ENCODE measurements at regions not wholly inside any gene's neighbourhood (a gene's known extent, or its start where the extent isn't known, plus 50 kb on each side); places are given as distances from the start of the nearest gene placed in this dataset.
"Not testable (repeated sequence)": the region's sequence is repeated elsewhere in the genome, so short reads cannot be mapped to it uniquely, and the experiment has no call there.

DNA sequence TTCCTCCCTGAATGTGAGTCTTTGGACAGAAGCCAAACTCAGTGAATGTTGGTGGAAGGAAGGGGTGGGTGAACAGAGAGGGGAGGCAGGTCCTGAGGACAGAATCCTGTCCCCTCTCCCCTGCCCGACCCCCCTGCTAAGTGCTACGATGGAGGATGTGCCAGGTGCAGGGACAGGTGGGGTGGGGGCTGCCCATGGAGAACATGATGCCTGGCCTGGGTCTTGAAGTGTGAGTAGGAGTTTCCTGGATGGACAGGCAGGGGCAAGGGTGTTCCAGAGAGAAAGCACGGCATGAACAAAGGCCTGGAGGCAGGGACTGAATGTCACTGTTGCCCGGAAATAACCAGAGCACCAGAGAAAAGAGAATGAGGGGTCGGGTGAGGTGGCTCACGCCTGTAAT lies 445.1 kb downstream of the PTPRU start:
- DNase-seq = not testable (repeated sequence)

GRCh38 chr1:29679828-29680558 lies 443.7 kb downstream of the PTPRU start:
- DNase-seq = no peak

- DNase-seq = no peak
Measured at GRCh38 chr1:29679316-29679715, 443.0 kb downstream of the PTPRU start.

DNA sequence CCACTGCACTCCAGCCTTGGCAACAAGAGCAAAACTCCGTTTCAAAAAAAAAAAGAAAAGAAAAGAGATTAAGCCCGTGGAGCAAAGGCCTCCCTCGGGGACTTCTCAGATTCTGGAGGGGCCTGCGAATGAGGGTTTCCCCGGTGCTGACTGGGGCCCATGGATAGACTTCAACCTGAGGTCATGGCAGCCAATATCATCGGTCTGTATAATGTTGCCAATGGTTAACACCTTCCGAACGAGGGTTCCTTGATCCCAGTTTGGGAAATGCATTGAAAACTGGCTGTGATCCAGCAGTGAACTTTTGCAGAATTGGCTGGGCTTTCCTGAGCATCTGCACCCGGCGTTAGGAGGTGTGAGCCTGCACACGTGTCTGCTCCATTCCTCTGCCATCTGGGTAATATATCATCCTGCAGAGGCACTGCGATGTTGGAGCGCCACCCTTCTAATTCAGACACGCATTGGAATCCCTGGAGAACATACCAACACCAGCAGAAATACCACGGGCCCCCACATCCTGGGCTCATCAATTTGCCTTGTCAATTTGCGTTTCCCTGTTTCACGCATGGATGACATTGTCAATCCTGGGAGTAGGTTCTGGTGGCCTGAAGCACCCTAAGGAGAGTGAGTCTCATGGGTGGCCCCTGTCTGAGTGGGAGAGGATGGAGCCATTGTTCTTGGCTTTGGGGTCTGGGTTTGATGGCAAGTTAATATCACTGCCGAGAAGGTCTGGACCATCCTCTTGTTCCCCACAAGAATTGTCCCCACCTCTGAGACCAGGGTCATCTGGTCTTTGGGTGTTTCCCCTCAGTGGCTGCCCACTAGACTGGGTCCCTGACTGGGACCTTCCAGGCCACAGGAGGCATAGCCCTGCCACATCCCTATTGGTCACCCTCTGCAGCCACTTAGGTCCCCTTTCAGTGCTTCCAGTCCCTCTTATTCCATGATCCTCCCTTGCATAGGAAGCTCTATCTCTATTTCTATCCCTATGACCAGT lies 441.0 kb downstream of the PTPRU start:
- DNase-seq = no peak

GRCh38 chr1:29676496-29676895 lies 440.2 kb downstream of the PTPRU start:
- DNase-seq = no peak

- DNase-seq = no peak
Measured at GRCh38 chr1:29675481-29676263, 439.4 kb downstream of the PTPRU start.

GRCh38 chr1:29674627-29675326 lies 438.5 kb downstream of the PTPRU start:
- DNase-seq = no peak

DNA sequence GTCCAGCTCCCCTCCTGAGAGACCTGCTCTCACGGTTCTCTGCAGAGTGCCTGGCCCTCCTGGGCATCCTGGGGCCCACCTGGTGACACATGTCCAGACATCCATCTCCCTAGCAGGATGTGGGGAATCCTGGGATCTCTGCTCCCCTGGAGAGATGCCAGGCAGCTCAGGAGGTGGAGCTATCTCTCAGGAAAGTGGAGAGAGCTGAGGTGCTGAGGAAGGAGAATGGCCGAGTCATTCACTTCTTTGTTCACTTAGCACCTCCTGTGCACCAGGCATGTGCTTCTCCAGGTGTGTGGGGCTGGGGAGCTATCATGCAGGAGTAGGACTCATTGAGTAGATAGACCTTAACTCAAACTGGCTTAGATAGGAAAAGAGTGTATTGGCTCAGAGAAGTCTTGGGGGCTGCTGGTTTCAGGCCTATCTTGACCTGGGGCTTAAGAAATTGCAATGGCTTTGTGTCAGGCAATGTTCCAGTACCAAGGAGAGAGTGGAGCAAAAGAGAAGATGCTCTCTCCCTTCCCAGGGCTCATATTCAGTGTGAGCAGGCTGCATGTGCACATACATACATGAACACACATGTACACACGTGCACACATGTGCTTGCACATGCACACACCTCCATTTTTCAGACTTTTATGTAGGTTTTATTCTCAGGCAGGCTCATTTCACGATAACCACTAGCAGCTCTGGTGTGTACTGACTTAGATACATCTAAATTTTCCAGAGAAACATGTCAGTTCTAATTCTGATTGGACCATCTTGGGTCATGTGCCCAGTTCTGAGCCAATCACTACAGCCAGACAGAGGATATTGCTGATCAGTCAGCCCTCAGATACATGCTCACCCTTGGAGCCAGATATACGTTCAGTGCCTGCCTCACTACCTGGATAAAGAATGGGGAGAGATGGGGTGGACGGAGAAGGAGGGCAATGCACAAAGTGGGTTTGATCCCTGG lies 437.6 kb downstream of the PTPRU start:
- no peak for DNase-seq

DNA sequence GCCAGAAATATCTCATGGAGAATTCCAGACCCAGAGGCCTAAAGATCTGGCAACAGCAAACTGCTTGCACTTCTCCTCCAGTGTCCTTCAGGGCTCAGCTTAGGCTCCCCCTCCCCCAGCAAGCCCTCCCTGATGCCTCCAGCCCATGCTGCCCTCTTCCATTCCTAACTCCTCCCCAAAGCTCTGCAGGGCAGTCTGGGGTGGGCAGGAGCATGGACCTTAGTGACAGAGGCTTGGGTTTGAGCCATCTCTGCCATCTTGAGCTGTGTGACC lies 436.8 kb downstream of the PTPRU start:
- no peak for DNase-seq

DNA sequence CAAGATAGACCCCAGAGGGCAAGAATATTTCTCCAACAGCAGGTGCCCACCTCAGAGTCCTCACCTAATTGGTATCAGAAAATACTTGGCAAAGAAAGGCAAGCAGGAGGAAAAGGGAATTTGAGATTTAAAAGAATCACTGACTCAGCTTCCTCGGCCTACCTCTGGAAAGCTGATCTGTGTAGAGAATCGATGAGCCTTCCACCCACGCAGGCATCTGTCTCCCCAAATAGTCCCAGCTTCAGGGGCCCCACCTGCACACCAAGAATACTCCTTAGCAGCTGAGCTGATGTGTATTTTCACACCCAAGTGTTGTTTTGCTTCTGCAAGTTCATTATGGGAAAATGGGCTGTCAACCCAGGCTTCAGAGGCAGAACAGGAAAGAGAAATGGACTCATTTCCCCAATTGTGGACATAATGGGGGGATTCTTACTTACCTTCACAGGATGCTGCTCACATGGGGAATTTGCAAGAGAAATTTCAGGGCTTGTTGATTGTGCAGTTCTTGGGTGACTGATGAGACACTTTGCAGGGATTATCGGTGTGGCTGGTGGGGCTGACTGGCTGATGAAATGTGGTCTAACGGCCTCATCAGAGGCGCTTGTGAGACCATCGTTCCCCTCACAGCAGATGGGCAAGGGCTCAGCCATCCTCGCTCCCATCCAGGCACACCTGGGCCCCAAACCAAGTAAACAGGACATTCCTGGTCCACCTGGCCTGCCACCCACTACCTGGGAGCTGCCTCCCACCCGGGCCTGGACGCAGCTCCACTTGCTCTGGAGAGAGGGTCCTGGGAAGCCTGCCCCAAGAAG lies 436.3 kb downstream of the PTPRU start:
- DNase-seq = no peak

GRCh38 chr1:29671446-29672356 lies 435.4 kb downstream of the PTPRU start:
- no peak for DNase-seq

DNA sequence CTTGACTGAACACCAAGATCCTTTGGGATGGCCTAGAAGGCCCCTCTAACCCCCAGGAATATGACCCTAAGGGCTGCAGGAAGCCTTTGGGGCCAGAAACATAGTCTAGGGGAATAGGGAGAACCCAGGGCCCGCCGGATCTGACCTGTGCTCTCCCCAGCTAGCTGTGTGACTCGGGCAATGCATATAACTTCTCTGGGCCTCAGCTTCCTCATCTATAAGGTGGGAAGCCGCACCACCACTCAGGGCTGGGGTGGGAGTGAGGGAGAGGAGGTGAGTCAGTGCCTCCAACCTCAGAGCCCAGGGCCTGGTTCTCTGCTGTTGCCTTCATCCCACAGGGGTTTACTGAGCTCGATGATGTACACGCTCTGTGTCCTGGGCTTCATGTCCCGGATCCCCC lies 434.4 kb downstream of the PTPRU start:
- DNase-seq = no peak

- DNase-seq = no peak
Measured at GRCh38 chr1:29669912-29670311, 433.6 kb downstream of the PTPRU start.

DNA sequence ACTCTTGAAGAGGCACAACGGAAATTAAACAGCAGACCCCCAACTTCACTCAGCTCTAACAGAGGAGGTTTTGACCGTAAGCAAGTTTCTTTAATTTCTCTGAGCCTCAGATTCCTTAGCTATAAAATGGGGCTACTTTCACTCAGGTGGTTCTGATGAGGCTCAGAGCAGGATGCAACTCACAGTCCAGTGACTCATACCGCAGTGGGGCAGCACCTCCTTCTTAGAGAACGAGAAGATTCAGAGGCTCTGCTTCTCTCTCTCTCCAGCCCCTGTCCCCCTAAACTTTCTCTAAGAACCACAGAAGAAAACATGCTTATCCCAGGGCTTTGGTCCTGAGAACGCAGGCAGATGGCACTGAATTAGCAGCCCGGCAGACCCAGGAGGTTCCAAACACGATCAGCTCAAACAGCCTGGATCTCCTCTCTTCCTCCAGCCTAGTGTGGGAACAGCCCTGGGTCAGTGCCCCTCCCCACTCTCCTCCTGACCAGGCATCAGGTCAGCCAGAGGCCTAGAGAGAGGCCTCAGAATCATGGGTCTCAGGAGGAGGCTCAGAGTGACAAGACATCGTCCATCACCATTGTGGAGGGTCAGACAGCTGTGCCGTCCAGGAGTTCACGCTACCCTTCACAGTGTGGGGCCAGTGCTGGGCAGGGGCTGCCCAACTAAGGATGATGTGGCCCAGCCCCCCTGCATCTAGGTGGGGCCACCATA lies 433.0 kb downstream of the PTPRU start:
- DNase-seq = no peak

DNA sequence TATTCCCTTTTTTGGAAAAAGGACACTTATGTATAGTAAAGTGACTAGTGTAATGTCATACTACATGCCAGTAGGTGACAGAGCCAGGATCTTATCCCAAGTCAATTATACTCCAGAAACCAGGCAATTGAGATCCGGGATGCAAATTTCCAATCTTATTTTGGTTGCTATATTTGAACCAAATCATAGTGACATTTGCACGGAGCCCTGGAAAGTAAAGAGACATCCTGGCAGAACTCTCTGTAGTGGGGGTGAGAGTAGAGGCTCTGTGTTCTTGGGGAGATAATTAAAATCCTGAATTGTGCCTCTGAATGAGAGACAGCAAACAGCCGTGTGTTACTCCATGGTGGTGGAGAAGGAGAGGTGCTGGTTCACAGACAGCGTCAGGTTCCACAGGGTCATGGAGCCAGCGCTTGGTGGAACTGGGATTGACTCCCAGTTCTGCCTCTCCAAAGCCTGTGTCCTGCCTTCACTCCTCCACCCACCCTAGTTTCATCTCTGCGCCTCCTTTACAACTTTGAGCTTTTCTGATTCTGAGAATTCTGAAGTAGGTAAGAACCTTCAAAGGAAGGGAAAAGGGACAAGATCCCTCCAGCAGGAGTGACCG lies 432.3 kb downstream of the PTPRU start:
- no peak for DNase-seq

GRCh38 chr1:29667951-29668350 lies 431.6 kb downstream of the PTPRU start:
- DNase-seq = no peak

DNA sequence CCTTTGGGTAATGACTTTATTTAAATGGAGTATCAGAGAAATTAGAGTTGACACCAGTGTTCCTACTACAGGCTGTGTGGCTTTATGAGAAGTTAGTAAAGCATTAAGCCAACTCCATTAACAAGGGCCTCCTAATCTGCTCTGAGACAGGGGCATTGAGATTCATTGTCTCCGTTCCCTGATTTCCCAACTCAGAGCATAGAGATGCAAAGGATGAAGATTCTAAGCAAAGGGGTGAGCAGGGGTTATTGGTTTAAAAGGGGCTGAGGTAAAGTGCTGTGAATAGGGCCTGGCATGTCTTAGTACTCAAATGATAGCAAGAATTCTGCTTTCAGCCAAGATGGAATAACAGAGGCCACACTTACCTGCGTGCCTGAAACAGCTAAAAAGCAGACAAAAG lies 428.4 kb downstream of the PTPRU start:
- no peak for DNase-seq

DNA sequence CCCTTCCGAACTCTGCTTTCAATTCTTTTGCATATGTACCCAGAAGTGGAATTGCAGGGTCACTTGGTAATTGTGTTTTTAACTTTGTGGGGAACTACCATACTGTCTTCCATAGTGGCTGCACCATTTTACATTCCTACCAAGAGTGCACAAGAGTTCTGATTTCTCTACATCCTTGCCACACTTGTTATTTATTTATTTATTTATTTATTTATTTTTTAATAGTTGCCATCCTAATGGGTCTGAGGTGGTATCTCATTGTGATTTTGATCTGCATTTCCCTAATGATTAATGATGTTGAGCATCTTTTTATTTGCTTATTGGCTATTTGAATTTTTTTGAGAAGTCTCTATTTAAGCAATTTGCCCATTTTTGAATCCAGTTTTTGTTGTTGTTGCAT lies 422.4 kb downstream of the PTPRU start:
- DNase-seq = no peak

DNA sequence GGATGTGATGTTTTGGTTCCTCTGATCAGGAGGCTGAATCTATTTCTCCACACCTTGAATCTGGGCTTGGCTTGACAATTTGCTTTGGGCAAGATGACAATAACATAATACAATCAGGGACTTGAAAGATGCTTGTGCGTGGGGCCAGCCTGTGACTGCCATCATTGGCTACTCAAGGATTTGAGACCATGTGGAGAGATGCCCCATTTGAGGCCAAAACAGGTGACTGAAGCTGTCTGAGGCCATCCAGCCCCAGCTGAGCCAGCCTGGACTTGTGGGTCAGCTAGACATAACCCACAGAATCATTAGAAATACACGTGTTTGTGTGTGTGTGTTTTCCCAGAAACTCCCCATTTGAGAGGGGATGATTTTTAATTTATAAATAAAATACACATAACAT lies 421.5 kb downstream of the PTPRU start:
- no peak for DNase-seq
